GM12878 (cell line): ENCODE measurements at regions not wholly inside any gene's neighbourhood (a gene's known extent, or its start where the extent isn't known, plus 50 kb on each side); places are given as distances from the start of the nearest gene placed in this dataset.

ENCODE experiments used
- ATAC-seq: fragments of 200-7000 bp; cut with Tn5 transposase; 3 replicates; pipeline ENCODE4 v1.9.1; 2020; ENCODE audit warnings: mild to moderate bottlenecking, moderate library complexity
- BruUV-seq: library from RNA; stranded (reverse); fragments of 400-500 nt; replicated peaks from 2 replicates; lab custom pipeline; 2021; lab: Mats Ljungman, UMichigan
- CTCF ChIA-PET: fragments of 300-600 bp; sonication (Branson Sonifier 250); formaldehyde crosslinking; extraction: SDS; loops from one replicate; lab custom pipeline; 2021; ENCODE audit warnings: inconsistent platforms; lab: Yijun Ruan, JAX
- POLR2A ChIA-PET: fragments of 350-600 bp; formaldehyde crosslinking; extraction: SDS; loops from one replicate; lab custom pipeline; 2021; ENCODE audit warnings: inconsistent platforms; lab: Charles Lee
- RAD21 ChIA-PET: fragments of 300-600 bp; sonication (Branson Sonifier 250); formaldehyde crosslinking; loops from one replicate; lab custom pipeline; 2023; ENCODE audit warnings: antibody characterized with exemption; ENCODE audit not compliant: unreplicated experiment; lab: Charles Lee
- SMC1A ChIA-PET: fragments of 300-600 bp; sonication (Branson Sonifier 250); formaldehyde crosslinking; loops from one replicate; lab custom pipeline; 2023; ENCODE audit not compliant: unreplicated experiment, uncharacterized antibody; lab: Charles Lee
- DNase-seq: peaks from one replicate; pipeline ENCODE4 v3.0.0-alpha.2; 2011; ENCODE audit warnings: low read depth, low spot score
- FAIRE-seq: peaks from 3 replicates; lab custom pipeline; 2011; peaks lifted over from hg19 to GRCh38; lab: Jason Lieb, UNC
- H2AFZ ChIP-seq: 2 replicates; pipeline ENCODE4 v1.6.0; 2011; ENCODE audit warnings: low read depth, low read length, control low read depth; ENCODE audit not compliant: control insufficient read depth
- H3K27ac ChIP-seq: 2 replicates; pipeline ENCODE4 v1.5.1; 2011; ENCODE audit warnings: control low read depth; ENCODE audit not compliant: control insufficient read depth, insufficient read depth
- H3K27me3 ChIP-seq, 2 experiments: replicated peaks in 1 of 2; 2 replicates each; pipeline versions ENCODE4 v1.6.0 to v1.6.1; 2011; ENCODE audit warnings: low read length in 1 of 2; ENCODE audit not compliant: control insufficient read depth in 2 of 2, insufficient read depth in 2 of 2
- H3K36me3 ChIP-seq, 2 experiments: 2 replicates each; pipeline ENCODE4 v1.5.1; 2011; ENCODE audit warnings: low read length in 1 of 2; ENCODE audit not compliant: control insufficient read depth in 2 of 2, insufficient read depth in 2 of 2
- H3K4me1 ChIP-seq: 2 replicates; pipeline ENCODE4 v1.6.1; 2011; ENCODE audit warnings: mild to moderate bottlenecking, low read length, moderate library complexity, mixed read lengths; ENCODE audit not compliant: control insufficient read depth, insufficient read depth
- H3K4me2 ChIP-seq: 2 replicates; pipeline ENCODE4 v1.6.0; 2011; ENCODE audit warnings: control low read depth; ENCODE audit not compliant: control insufficient read depth, insufficient read depth
- H3K4me3 ChIP-seq: fragments of 200-600 bp; sonication (generic); 2 replicates; pipeline ENCODE4 v1.5.1; 2016
- H3K79me2 ChIP-seq: 2 replicates; pipeline ENCODE4 v1.6.0; 2011; ENCODE audit warnings: low read length; ENCODE audit not compliant: control insufficient read depth, insufficient read depth
- H3K9ac ChIP-seq: 2 replicates; pipeline ENCODE4 v1.8.0; 2011; ENCODE audit warnings: low read length, control low read depth, mixed read lengths; ENCODE audit not compliant: control insufficient read depth, insufficient read depth
- H3K9me3 ChIP-seq: replicated peaks from 3 replicates; pipeline ENCODE4 v1.5.1; 2011; ENCODE audit warnings: mild to moderate bottlenecking, low read length; ENCODE audit not compliant: control insufficient read depth, insufficient read depth
- H4K20me1 ChIP-seq: 2 replicates; pipeline ENCODE4 v1.6.0; 2011; ENCODE audit not compliant: control insufficient read depth, insufficient read depth
- ASH2L ChIP-seq: fragments of 300-600, 200-600 bp; sonication (generic); IDR thresholded peaks from 2 replicates; pipeline ENCODE4 v1.6.1; 2017; ENCODE audit warnings: low read depth, mild to moderate bottlenecking, borderline replicate concordance
- BHLHE40 ChIP-seq, 2 experiments: fragments of 450-650 bp in 1 of 2; IDR thresholded peaks; 2 replicates each; pipeline ENCODE4 v1.6.1; 2011 to 2017; ENCODE audit warnings: low read depth in 2 of 2, borderline replicate concordance in 1 of 2, improper control_type of control experiment in 1 of 2, low read length in 1 of 2, mild to moderate bottlenecking in 1 of 2
- CBX3 ChIP-seq: fragments of 200-600 bp; sonication (generic); IDR thresholded peaks from 2 replicates; pipeline ENCODE4 v1.6.1; 2016; ENCODE audit warnings: low read depth, borderline replicate concordance
- CREB1 ChIP-seq: IDR thresholded peaks from 2 replicates; pipeline ENCODE4 v1.6.1; 2012; ENCODE audit warnings: low read depth, mild to moderate bottlenecking, inconsistent platforms
- CREM ChIP-seq: IDR thresholded peaks from 2 replicates; pipeline ENCODE4 v1.6.1; 2014; ENCODE audit warnings: antibody characterized with exemption, low read depth
- ESRRA ChIP-seq: IDR thresholded peaks from 2 replicates; pipeline ENCODE4 v1.6.1; 2012; ENCODE audit warnings: mild to moderate bottlenecking, low read length, improper control_type of control experiment
- FOXK2 ChIP-seq: fragments of 450-650 bp; IDR thresholded peaks from 2 replicates; pipeline ENCODE4 v1.6.1; 2017; ENCODE audit warnings: mild to moderate bottlenecking, moderate library complexity
- GATAD2B ChIP-seq: fragments of 450-650 bp; conservative IDR thresholded peaks from 2 replicates; pipeline ENCODE4 v1.6.1; 2017; ENCODE audit warnings: low read depth, mild to moderate bottlenecking, moderate library complexity
- IRF3 ChIP-seq: fragments of 450-650 bp; IDR thresholded peaks from 2 replicates; pipeline ENCODE4 v1.6.1; 2014; ENCODE audit warnings: mild to moderate bottlenecking
- KDM1A ChIP-seq: fragments of 200-600 bp; sonication (generic); IDR thresholded peaks from 2 replicates; pipeline ENCODE4 v1.6.1; 2016; ENCODE audit warnings: borderline replicate concordance
- NFYA ChIP-seq: IDR thresholded peaks from 2 replicates; pipeline ENCODE4 v1.6.1; 2011; ENCODE audit warnings: low read depth, mild to moderate bottlenecking, low read length, improper control_type of control experiment, borderline replicate concordance
- NR2C1 ChIP-seq: fragments of 450-650 bp; IDR thresholded peaks from 2 replicates; pipeline ENCODE4 v1.6.1; 2017; ENCODE audit warnings: antibody characterized with exemption, mild to moderate bottlenecking, moderate library complexity
- NR2C2 ChIP-seq: IDR thresholded peaks from 2 replicates; pipeline ENCODE4 v1.6.1; 2011; ENCODE audit warnings: borderline replicate concordance, low read depth; ENCODE audit not compliant: control insufficient read depth, insufficient read length
- POLR2AphosphoS2 ChIP-seq: IDR thresholded peaks from 2 replicates; pipeline ENCODE4 v1.6.1; 2011; ENCODE audit warnings: low read depth, mild to moderate bottlenecking, low read length, improper control_type of control experiment, moderate library complexity
- RUNX3 ChIP-seq: IDR thresholded peaks from 2 replicates; pipeline ENCODE4 v1.6.1; 2012; ENCODE audit warnings: low read length, inconsistent platforms
- SIX5 ChIP-seq: IDR thresholded peaks from 2 replicates; pipeline ENCODE4 v1.6.1; 2011; ENCODE audit warnings: mild to moderate bottlenecking, low read depth, low read length, moderate library complexity; ENCODE audit not compliant: severe bottlenecking
- SUPT20H ChIP-seq: IDR thresholded peaks from 2 replicates; pipeline ENCODE4 v1.6.1; 2011; ENCODE audit warnings: low read depth, mild to moderate bottlenecking, low read length, moderate library complexity, borderline replicate concordance; ENCODE audit not compliant: control insufficient read depth
- USF1 ChIP-seq: IDR thresholded peaks from 2 replicates; pipeline ENCODE4 v1.6.1; 2011; ENCODE audit warnings: borderline replicate concordance, low read depth, mild to moderate bottlenecking, moderate library complexity, mixed read lengths, low read length; ENCODE audit not compliant: insufficient read depth; ENCODE audit errors: extremely low read length
- ZBTB40 ChIP-seq: fragments of 450-650 bp; IDR thresholded peaks from 2 replicates; pipeline ENCODE4 v1.6.1; 2016; ENCODE audit warnings: mild to moderate bottlenecking, moderate library complexity, borderline replicate concordance
- WGBS: methylation state at CpG from one replicate; pipeline ENCODE4 v1.1.6; 2016; ENCODE audit warnings: low lambda C conversion rate; ENCODE audit not compliant: insufficient replicate concordance, insufficient coverage; ENCODE audit errors: missing lambda C conversion rate; 5-methylcytosine and 5-hydroxymethylcytosine counted together
- in situ Hi-C: fragments of 300-500 bp; cut with MboI; formaldehyde crosslinking; loops from 9 replicates; pipeline ENCODE4 v1.14.3; 2018; ENCODE audit warnings: mixed read lengths
- intact Hi-C: fragments of 100-400 bp; cut with micrococcal nuclease; formaldehyde crosslinking; loops from one replicate; pipeline ENCODE4 v1.14.2; 2022; ENCODE audit not compliant: unreplicated experiment

GRCh38 chr6:27854421-27854820 lies 57.8 kb downstream of the OR2B2 start:
- ChIA-PET POLR2A (no interaction called here), SMC1A (no interaction called here), CTCF (no interaction called here), RAD21 (no interaction called here)
- peak overlapping the region; percentile 39; the same call in 1 of the 2 replicates for H3K4me2 ChIP-seq
- H3K79me2 ChIP-seq, result no peaks in the 10 kb centered on the region
- H2AFZ ChIP-seq, result peak overlapping the region; percentile 18; the same call in 1 of the 2 replicates
- H3K36me3 ChIP-seq, result no peaks in the 10 kb centered on the region
- no peak overlapping the region for H3K9ac ChIP-seq
- no peak for ATAC-seq
- in situ Hi-C loops (no loop called here), intact Hi-C loops (no loop called here)
- WGBS, result 0% methylated on average over 1 of the region's 1 CpG
- no peaks in the 10 kb centered on the region for H4K20me1 ChIP-seq
- peaks cover 4% of the 10 kb centered on the region; the same call in 1 of the 2 replicates for H3K4me1 ChIP-seq
- no peak for FAIRE-seq
- no peak overlapping the region for H3K27ac ChIP-seq
- no peaks in the 10 kb centered on the region for H3K9me3 ChIP-seq
- DNase-seq, result no peak
- H3K4me3 ChIP-seq, result no peak overlapping the region
- BruUV-seq, result no TSS peak
- H3K27me3 ChIP-seq, result no peaks in the 10 kb centered on the region
- TF ChIP-seq KDM1A (no peak), BHLHE40 (IDR thresholded peaks at IDR 0.05; ENCODE audit: borderline replicate concordance in 1 of 2, low read depth in 2 of 2, low read length in 1 of 2) (no peak), ZBTB40 (no peak), CREM (no peak), CBX3 (no peak), FOXK2 (no peak), USF1 (no peak), SIX5 (no peak), IRF3 (no peak), SUPT20H (no peak), NR2C1 (no peak), GATAD2B (no peak), ESRRA (no peak), CREB1 (no peak), RUNX3 (no peak), ASH2L (no peak), NFYA (no peak), NR2C2 (no peak), POLR2AphosphoS2 (no peak)
